Stomach (tissue), 8 donors: ENCODE measurements at regions not wholly inside any gene's neighbourhood (a gene's known extent, or its start where the extent isn't known, plus 50 kb on each side); places are given as distances from the start of the nearest gene placed in this dataset.

Source experiments
- DNase-seq, 2 donors: peaks; one replicate each; pipeline versions ENCODE4 v3.0.0 to v3.0.0-alpha.2; 2013 to 2019
- H3K27ac ChIP-seq, 5 donors: fragments of 200-600 bp in 4 of 5; sonication (generic) in 4 of 5; one replicate each; pipeline ENCODE4 v1.5.1; 2013 to 2019; ENCODE audit warnings: mild to moderate bottlenecking in 1 of 5, moderate library complexity in 1 of 5
- H3K27me3 ChIP-seq, 3 donors: fragments of 200-600 bp; sonication (generic); one replicate each; pipeline ENCODE4 v1.5.1; 2017 to 2019; ENCODE audit warnings: mixed run types in 1 of 3
- H3K36me3 ChIP-seq, 4 donors: fragments of 200-600 bp; sonication (generic); 1 replicate in 3 of 4; 2 replicates in 1 of 4; pipeline ENCODE4 v1.5.1; 2016 to 2019
- H3K4me1 ChIP-seq, 4 donors: fragments of 200-600 bp; sonication (generic); one replicate each; pipeline ENCODE4 v1.5.1; 2016 to 2019
- H3K4me3 ChIP-seq, 4 donors: fragments of 200-600 bp; sonication (generic) in 3 of 4; one replicate each; pipeline ENCODE4 v1.5.1; 2016 to 2019; ENCODE audit warnings: mild to moderate bottlenecking in 1 of 4
- H3K9me3 ChIP-seq, 4 donors: fragments of 200-600 bp; sonication (generic); one replicate each; pipeline ENCODE4 v1.5.1; 2016 to 2019
- CTCF ChIP-seq, 7 experiments: fragments of 450-650 bp in 4 of 7; fragments of 200-600 bp in 3 of 7; sonication (generic) in 3 of 7; IDR thresholded peaks; one replicate each; pipeline ENCODE4 v1.5.1; 2016 to 2019; ENCODE audit warnings: antibody characterized with exemption in 7 of 7, control low read depth in 2 of 7, mild to moderate bottlenecking in 1 of 7
- EP300 ChIP-seq: sonication (generic); formaldehyde crosslinking; IDR thresholded peaks from one replicate; pipeline ENCODE4 v1.6.1; 2017; ENCODE audit warnings: antibody characterized with exemption
- POLR2A ChIP-seq, 4 donors: fragments of 450-650 bp; IDR thresholded peaks; one replicate each; pipeline ENCODE4 v1.6.1; 2016; ENCODE audit warnings: antibody characterized with exemption in 4 of 4, control low read depth in 2 of 4, mild to moderate bottlenecking in 1 of 4, moderate library complexity in 1 of 4
- POLR2AphosphoS5 ChIP-seq, 3 donors: sonication (generic); formaldehyde crosslinking; IDR thresholded peaks; one replicate each; pipeline ENCODE4 v1.6.1; 2016; ENCODE audit warnings: antibody characterized with exemption in 3 of 3
- WGBS, 5 donors: extraction: QIAGEN DNeasy Blood & Tissue Kit in 3 of 5; methylation state at CpG; one replicate each; pipeline versions ENCODE4 v1.1.5 to v1.1.7; 2013 to 2018; 5-methylcytosine and 5-hydroxymethylcytosine counted together
- intact Hi-C: fragments of 100-400 bp; cut with DNase I; formaldehyde crosslinking; loops from one replicate; pipeline ENCODE4 v1.15.1; 2023; ENCODE audit warnings: low total_unique reads
- donor health status: healthy with polysubstance abuse.
- donor health status: Bipolar disorder and iron deficiency.
- donor health status: healthy.

DNA sequence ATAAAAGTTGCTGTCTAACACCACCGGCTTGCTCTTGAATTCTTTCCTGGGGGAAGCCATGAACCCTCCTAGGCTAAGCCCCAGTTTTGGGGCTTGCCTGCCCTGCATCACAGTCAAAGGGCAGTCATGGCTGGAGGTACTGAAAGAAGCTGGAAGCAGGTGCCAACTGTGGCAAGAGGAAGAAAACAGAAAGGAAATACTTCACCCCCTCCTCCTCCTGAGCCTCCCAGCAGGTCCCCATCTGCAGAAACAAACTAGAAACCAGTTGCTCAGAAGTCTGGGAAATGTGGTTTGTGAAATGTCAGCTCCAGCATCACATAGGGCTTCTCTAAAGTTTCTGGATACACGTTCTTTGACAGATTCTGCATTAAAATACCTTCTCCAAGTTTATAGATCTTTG is 150.0 kb upstream of the PSMD7 start:
- 73 to 89% (median 81%) methylated on average over 2 of the region's 2 CpGs for WGBS, 5 donors
- no peak overlapping the region for H3K27ac ChIP-seq
- intact Hi-C loops = no loop called here

GRCh38 chr16:74143171-74143570 is 153.4 kb upstream of the PSMD7 start:
- H3K27me3 ChIP-seq = no peaks in the 10 kb centered on the region
- 18 to 34% (median 26%) methylated on average over 3 of the region's 3 CpGs for WGBS, 5 donors

More for the DNA sequence above, 150.0 kb upstream of the PSMD7 start:
- Histone ChIP-seq H3K4me3 (no peak overlapping the region), H3K4me1 (peaks cover 0 to 12% (median 6%) of the 10 kb centered on the region in 4 donors), H3K9me3 (no peaks in the 10 kb centered on the region), H3K27me3 (no peaks in the 10 kb centered on the region), H3K36me3 (no peaks in the 10 kb centered on the region)
- TF ChIP-seq EP300 (no peak), POLR2A (IDR thresholded peaks at IDR 0.05) (no peak), CTCF (IDR thresholded peaks at IDR 0.05) (no peak), POLR2AphosphoS5 (IDR thresholded peaks at IDR 0.05) (no peak)
- no peak for DNase-seq

DNA sequence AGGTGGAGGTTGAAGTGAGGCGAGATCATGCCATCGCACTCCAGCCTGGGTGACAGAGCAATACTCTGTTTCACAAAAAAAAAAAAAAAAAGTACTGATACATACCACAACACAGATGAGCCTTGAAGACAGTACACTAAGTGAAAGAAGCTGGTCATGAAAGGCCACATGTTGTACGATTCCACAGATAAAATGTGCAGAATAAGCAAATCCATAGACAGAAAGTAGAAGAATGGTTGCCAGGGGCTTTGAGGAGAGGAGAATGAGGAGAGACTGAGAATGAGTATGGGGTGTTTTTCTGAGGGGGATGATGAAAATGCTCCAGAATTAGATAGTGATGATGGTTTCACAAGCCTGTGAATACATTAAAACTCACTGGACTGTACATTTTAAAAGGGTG is 155.6 kb upstream of the PSMD7 start:
- H3K27ac ChIP-seq = no peak overlapping the region
- peaks cover 0 to 18% (median 12%) of the 10 kb centered on the region in 4 donors for H3K9me3 ChIP-seq
- intact Hi-C loops = no loop called here
- no peak overlapping the region for H3K4me3 ChIP-seq
- no peak for DNase-seq
- WGBS, 5 donors = 82 to 92% (median 87%) methylated on average over 3 of the region's 3 CpGs
- peaks cover 0 to 12% (median 6%) of the 10 kb centered on the region in 4 donors for H3K4me1 ChIP-seq
- no peak for TF ChIP-seq CTCF (IDR thresholded peaks at IDR 0.05)
- TF ChIP-seq POLR2A (IDR thresholded peaks at IDR 0.05) = no peak
- no peak for TF ChIP-seq POLR2AphosphoS5 (IDR thresholded peaks at IDR 0.05)
- no peak for TF ChIP-seq EP300
- no peaks in the 10 kb centered on the region for H3K27me3 ChIP-seq
- H3K36me3 ChIP-seq = no peaks in the 10 kb centered on the region

More at GRCh38 chr16:74143171-74143570, 153.4 kb upstream of the PSMD7 start:
- no peak for DNase-seq
- Histone ChIP-seq H3K27ac (no peak overlapping the region), H3K4me1 (peaks cover 0 to 12% (median 6%) of the 10 kb centered on the region in 4 donors), H3K4me3 (no peak overlapping the region), H3K36me3 (no peaks in the 10 kb centered on the region), H3K9me3 (peaks cover 0 to 18% (median 12%) of the 10 kb centered on the region in 4 donors)
- no peak for TF ChIP-seq CTCF (IDR thresholded peaks at IDR 0.05)
- no peak for TF ChIP-seq POLR2A (IDR thresholded peaks at IDR 0.05)
- no peak for TF ChIP-seq POLR2AphosphoS5 (IDR thresholded peaks at IDR 0.05)
- TF ChIP-seq EP300 = no peak
- intact Hi-C loops = no loop called here

DNA sequence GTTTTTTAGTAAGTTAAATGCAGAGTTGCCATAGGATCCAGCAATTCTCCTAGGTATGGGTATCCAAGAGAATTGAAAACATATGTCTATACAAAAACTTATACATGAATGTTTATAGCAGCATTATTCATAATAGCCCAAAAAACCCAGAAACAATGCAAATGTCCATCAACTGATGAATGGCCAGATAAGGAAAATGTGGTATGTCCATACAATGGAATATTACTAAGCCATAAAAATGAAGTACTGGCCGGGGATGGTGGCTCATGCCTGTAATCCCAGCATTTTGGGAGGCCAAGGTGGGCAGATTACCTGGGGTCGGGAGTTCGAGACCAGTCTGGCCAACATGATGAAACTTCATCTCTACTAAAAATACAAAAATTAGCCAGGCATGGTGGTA is 156.1 kb upstream of the PSMD7 start:
- 86 to 100% (median 93%) methylated on average over 3 of the region's 3 CpGs for WGBS, 5 donors
- Histone ChIP-seq H3K4me1 (peaks cover 0 to 12% (median 6%) of the 10 kb centered on the region in 4 donors), H3K36me3 (no peaks in the 10 kb centered on the region), H3K27me3 (no peaks in the 10 kb centered on the region), H3K27ac (no peak overlapping the region), H3K4me3 (no peak overlapping the region), H3K9me3 (peaks cover 0 to 18% (median 12%) of the 10 kb centered on the region in 4 donors)
- TF ChIP-seq CTCF (IDR thresholded peaks at IDR 0.05) (no peak), EP300 (no peak), POLR2AphosphoS5 (IDR thresholded peaks at IDR 0.05) (no peak), POLR2A (IDR thresholded peaks at IDR 0.05) (no peak)
- intact Hi-C loops = no loop called here
- DNase-seq = no peak
